ENCODE measurements at regions not wholly inside any gene's neighbourhood (a gene's known extent, or its start where the extent isn't known, plus 50 kb on each side); places are given as distances from the start of the nearest gene placed in this dataset.

DNA sequence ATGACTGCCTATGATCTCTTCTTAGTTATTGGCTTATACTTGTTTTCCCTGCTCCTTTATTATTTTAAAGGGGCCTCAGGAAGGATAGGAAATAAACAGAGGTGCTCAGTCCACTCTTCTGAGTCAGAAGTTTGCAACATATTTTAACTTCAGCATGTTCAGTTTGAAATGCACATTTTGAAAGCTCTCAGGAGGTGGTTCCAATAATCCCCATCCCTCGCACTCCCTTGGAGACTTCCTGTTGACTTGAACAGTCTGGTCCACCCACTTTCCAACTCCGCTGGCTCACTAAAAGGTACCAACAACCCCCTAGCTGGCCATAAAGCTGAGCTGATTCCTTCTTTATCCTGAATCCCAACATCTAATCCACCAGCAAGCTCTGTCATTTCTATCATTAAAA is 78.3 kb upstream of the DUSP21 start:
- BruUV-seq (replicated peaks) = no TSS peak
- intact Hi-C loops (cut with micrococcal nuclease) = no loop called here
- no peaks in the 10 kb centered on the region for H3K36me3 ChIP-seq (ENCODE audit: control insufficient read depth in 1 of 2, insufficient read depth in 2 of 2, low read length in 2 of 2)
- no peak for ATAC-seq
- DNase-seq (ENCODE audit: low read depth, low spot score) = no peak
- H4K20me1 ChIP-seq (ENCODE audit: insufficient read depth) = no peaks in the 10 kb centered on the region
- ChIA-PET POLR2A (no interaction called here), RAD21 (ENCODE audit: low non-redundant PET in 1 of 2, low total read pairs in 2 of 2, uncharacterized antibody in 2 of 2, unreplicated experiment in 2 of 2) (no interaction called here), CTCF (no interaction called here)
- H3K9me2 ChIP-seq (ENCODE audit: insufficient read depth) = no peaks in the 10 kb centered on the region
- no peak overlapping the region for H2AFZ ChIP-seq (ENCODE audit: low read depth, low read length, poor library complexity, severe bottlenecking)
- H3K4me1 ChIP-seq (ENCODE audit: control insufficient read depth in 1 of 2, insufficient read depth in 2 of 2, low read length in 2 of 2) = no peaks in the 10 kb centered on the region
- TF ChIP-seq, protein P1, sequence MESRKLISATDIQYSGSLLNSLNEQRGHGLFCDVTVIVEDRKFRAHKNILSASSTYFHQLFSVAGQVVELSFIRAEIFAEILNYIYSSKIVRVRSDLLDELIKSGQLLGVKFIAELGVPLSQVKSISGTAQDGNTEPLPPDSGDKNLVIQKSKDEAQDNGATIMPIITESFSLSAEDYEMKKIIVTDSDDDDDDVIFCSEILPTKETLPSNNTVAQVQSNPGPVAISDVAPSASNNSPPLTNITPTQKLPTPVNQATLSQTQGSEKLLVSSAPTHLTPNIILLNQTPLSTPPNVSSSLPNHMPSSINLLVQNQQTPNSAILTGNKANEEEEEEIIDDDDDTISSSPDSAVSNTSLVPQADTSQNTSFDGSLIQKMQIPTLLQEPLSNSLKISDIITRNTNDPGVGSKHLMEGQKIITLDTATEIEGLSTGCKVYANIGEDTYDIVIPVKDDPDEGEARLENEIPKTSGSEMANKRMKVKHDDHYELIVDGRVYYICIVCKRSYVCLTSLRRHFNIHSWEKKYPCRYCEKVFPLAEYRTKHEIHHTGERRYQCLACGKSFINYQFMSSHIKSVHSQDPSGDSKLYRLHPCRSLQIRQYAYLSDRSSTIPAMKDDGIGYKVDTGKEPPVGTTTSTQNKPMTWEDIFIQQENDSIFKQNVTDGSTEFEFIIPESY (IDR thresholded peaks at IDR 0.05; ENCODE audit: extremely low read depth, insufficient replicate concordance, low read length) = no peak
- TF ChIP-seq ZNF274 (IDR thresholded peaks at IDR 0.05; ENCODE audit: low read depth, low read length) (no peak), SIN3A (IDR thresholded peaks at IDR 0.05; ENCODE audit: low read depth) (no peak), RAD21 (IDR thresholded peaks at IDR 0.05; ENCODE audit: low read depth) (no peak), CBX3 (IDR thresholded peaks at IDR 0.05; ENCODE audit: low read depth) (no peak), SRF (IDR thresholded peaks at IDR 0.05; ENCODE audit: low read depth) (no peak), TCF7L2 (IDR thresholded peaks at IDR 0.05; ENCODE audit: borderline replicate concordance, extremely low read depth, insufficient read depth, insufficient read length) (no peak), YY1 (IDR thresholded peaks at IDR 0.05; ENCODE audit: extremely low read depth, insufficient replicate concordance, low read depth, low read length) (no peak), EZH2 (IDR thresholded peaks at IDR 0.05) (no peak)
- TF ChIP-seq, protein P2, sequence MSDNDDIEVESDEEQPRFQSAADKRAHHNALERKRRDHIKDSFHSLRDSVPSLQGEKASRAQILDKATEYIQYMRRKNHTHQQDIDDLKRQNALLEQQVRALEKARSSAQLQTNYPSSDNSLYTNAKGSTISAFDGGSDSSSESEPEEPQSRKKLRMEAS (IDR thresholded peaks at IDR 0.05) = no peak
- TF ChIP-seq, protein P3, sequence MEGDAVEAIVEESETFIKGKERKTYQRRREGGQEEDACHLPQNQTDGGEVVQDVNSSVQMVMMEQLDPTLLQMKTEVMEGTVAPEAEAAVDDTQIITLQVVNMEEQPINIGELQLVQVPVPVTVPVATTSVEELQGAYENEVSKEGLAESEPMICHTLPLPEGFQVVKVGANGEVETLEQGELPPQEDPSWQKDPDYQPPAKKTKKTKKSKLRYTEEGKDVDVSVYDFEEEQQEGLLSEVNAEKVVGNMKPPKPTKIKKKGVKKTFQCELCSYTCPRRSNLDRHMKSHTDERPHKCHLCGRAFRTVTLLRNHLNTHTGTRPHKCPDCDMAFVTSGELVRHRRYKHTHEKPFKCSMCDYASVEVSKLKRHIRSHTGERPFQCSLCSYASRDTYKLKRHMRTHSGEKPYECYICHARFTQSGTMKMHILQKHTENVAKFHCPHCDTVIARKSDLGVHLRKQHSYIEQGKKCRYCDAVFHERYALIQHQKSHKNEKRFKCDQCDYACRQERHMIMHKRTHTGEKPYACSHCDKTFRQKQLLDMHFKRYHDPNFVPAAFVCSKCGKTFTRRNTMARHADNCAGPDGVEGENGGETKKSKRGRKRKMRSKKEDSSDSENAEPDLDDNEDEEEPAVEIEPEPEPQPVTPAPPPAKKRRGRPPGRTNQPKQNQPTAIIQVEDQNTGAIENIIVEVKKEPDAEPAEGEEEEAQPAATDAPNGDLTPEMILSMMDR (IDR thresholded peaks at IDR 0.05 in 2 of 3, conservative IDR thresholded peaks at IDR 0.05 in 1 of 3; ENCODE audit: borderline replicate concordance in 1 of 3, insufficient read depth in 1 of 3, low read depth in 2 of 3, low read length in 2 of 3) = no peak
- no peaks in the 10 kb centered on the region for H3K27me3 ChIP-seq (ENCODE audit: insufficient read depth, low read length)
- H3K4me3 ChIP-seq (replicated peaks in 1 of 2; ENCODE audit: low read depth in 1 of 2, low read length in 2 of 2) = no peak overlapping the region
- H3K4me2 ChIP-seq (ENCODE audit: low read length) = no peak overlapping the region
- no peak overlapping the region for H3K9ac ChIP-seq (ENCODE audit: low read length)
- no peaks in the 10 kb centered on the region for H3K79me2 ChIP-seq (ENCODE audit: insufficient read depth, low read length)
- no peak overlapping the region for H3K27ac ChIP-seq (ENCODE audit: low read depth, low read length)
- H3K9me3 ChIP-seq (ENCODE audit: control insufficient read depth in 1 of 2, insufficient read depth in 1 of 2, low read depth in 1 of 2, low read length in 2 of 2) = no peaks in the 10 kb centered on the region
